AG20443 (cell line): ENCODE measurements at regions not wholly inside any gene's neighbourhood (a gene's known extent, or its start where the extent isn't known, plus 50 kb on each side); places are given as distances from the start of the nearest gene placed in this dataset.

Source experiments
- DNase-seq: peaks from one replicate; pipeline ENCODE4 v3.0.0; 2012; ENCODE audit warnings: low spot score, mixed read lengths

DNA sequence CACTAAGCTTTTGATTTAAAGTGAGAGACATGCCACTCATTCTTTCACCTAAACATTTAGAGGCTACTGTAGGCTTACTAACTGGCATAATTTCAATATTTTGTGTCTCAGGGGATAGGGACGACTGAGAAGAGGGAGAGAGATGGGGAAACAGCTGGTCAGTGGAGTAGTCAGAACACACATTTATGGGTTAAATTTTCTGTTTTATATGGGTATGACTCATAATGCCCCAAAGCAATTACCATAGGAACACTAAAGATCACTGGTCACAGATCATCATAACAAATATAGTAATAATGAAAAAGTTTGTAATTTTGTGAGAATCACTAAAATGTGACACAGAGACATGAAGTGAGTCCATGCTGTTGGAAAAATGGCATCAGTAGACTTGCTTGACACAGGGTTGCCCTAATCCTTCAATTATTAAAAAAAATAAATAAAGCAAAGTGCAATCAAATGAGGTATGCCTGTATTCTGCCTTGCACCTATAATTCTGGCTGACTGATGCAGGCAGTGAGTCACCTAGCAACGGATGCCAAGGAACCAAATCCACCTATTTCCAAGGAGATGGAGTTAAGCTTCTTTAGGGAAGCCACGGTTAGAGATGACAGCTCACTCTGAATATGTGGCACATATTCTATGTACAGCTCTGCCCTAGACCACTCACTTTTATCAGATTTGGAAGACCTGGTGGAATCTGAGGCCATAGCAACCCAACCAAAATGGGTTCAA, 166.1 kb downstream of the MARCHF11 start:
- DNase-seq: no peak

DNA sequence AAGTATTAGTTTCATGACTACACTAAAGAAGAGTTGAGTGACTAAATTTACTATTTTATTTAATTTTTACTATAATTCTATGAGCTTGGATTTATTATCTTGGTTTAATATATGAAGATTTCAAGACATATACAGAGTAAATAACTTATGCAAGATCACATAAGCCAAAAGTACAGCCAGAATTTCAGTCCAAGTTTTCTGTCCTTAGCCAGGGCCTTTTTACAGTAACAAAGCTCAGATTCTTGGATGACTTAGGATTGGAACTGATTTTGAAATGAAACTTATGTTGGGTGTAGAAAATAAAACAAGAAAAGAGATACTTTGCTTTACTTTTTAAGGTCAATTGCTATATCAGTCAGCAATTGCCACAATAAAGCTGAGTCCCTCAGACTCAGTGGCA, 170.3 kb downstream of the MARCHF11 start:
- DNase-seq: no peak

- no peak for DNase-seq
Measured at GRCh38 chr5:16007750-16008415, 171.7 kb downstream of the MARCHF11 start.

DNA sequence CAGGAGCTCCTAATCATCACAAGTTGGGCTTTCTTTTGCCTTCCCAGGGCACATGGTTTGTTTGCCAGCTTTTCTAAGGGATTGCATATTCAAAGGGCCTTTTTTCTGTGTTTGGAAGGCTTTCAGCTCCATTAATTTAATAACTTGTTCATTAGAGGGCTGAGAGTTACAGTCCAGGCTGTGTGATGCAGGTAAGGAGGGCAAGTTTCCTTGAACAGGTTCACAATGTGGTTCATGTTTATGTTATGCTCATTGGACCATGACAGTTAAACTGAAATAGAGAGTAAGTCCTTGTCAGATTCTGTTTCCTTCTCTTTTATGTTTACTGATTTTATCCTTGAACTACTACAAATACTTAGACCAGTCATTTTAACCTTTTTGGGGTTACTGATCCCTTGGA, 174.4 kb downstream of the MARCHF11 start:
- DNase-seq: no peak

DNA sequence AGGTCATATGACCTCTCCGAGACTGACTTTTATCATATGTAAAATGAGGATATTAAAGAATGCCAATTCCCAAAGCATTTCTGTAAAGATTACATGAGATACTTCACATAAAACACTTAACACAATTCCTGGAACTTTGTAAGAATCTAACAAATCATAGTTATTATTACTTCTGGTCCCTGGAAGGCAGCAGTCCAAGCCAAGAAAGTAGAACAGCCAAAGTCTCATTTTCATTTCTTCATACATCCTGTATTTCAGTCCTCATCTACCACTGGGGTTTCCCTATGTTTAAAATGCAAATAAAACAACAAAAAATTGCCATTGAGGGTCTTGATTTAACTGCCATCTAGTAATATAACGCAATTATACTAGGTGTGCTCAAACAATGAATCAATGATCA, 179.5 kb downstream of the MARCHF11 start:
- no peak for DNase-seq

DNA sequence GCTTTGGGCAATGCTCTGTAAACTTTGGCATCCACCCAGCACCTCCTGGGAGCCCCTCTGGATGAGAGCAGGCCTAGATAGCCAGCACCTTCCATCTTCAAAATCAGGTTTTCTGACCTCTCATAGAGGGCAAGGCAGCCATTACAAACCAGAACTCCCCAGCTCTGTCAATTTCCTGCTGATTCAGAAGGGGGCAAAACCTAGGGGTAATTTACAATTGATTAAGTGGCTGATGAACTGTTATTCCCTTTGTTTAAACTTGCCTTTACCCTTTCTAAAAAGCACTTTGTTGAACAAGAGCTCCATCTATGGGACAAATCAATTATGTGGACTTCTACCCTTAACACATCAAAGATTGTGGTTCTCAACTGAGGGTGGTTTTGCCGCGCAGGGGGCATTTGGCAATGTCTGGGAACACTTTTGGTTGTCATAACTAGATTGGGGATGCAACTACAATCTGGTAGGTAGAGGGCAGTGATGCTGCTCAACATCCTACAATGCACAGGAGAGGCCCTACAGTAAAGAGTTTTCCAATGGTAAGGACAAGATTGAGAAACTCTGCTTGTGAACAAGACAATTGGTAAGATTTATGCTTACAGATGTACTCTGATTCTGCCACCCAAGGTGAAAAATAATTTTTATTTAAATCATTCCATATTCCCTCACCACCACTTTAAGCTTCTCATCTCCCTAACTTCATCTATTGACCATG, 184.1 kb downstream of the MARCHF11 start:
- DNase-seq: peak; percentile 48

DNA sequence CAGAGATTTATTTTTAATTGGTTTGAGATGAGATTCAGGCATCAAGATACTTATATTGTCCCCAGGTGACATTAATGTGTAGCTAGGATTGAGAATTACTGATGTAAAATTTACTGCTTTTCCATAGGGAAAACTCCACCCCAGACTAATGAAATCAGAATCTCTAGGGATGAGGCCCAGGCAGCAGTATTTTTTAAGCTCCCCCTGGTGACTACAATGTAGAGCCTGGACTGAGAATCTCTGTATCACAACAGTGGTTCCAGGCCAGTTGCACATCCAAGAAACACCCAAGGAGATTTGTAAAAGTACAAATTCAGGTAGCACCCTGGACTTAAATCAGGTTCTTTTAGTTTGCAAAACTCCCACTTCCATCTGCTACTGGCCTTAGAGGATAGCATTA, 185.7 kb downstream of the MARCHF11 start:
- no peak for DNase-seq

GRCh38 chr5:15993334-15993733, 186.3 kb downstream of the MARCHF11 start:
- DNase-seq: peak; percentile 17

DNA sequence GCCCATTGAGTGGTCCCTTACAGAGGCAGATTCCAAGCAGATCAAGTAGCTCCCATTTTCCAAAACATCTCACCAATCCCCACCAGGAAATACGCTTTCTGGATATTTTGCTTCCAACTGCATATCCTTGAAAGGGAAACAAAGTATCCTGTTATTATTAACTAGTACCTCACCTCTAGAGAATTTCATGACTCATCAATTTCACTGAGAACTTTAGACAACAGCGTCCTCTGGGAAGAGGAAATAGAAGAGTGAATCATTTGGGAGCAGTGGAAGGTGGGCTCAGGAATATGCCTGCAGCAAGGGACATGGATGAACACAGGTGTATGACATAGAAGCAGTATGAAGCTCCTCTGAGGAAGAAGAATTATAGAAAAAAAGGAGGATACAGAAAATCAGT, 186.7 kb downstream of the MARCHF11 start:
- DNase-seq: no peak

DNA sequence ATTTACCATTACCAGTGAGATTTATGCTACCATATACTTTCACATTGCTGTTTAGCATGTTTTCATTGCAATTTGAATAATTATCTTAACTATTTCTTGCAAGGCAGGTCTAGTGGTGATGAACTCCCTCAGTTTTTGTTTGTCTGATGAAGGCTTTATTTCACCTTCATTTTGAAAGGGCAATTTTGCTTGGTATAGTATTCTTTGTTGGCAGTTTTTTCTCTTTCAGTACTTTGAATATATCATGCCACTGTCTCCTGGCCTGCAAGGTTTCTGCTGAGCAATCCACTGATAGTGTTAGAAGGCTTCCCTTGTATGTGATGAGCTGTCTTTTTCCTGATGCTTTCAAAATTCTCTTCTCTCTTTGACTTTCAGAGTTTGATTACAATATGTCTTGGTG, 188.0 kb downstream of the MARCHF11 start:
- DNase-seq: no peak
